ENCODE measurements at regions not wholly inside any gene's neighbourhood (a gene's known extent, or its start where the extent isn't known, plus 50 kb on each side); places are given as distances from the start of the nearest gene placed in this dataset.

DNA sequence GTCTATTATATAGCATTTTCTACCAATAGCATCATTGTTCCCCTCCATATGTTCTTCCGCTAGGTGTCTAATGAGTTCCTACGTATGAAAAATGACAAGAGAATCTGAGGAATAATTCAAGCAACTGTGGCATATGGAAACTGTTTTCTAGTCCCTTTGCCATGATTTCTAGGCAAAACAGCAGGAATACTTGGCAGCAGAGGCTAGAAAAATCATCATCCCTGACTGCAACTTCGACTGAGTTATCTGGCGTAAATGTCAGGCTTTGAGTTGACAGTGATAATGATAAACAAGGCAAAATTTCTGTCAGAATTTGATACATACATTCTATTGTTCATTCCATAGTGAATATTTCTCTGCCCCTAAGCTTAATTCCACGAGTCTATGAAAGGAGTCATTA is 572.8 kb upstream of the USP15 start:
- TF ChIP-seq, protein P1, sequence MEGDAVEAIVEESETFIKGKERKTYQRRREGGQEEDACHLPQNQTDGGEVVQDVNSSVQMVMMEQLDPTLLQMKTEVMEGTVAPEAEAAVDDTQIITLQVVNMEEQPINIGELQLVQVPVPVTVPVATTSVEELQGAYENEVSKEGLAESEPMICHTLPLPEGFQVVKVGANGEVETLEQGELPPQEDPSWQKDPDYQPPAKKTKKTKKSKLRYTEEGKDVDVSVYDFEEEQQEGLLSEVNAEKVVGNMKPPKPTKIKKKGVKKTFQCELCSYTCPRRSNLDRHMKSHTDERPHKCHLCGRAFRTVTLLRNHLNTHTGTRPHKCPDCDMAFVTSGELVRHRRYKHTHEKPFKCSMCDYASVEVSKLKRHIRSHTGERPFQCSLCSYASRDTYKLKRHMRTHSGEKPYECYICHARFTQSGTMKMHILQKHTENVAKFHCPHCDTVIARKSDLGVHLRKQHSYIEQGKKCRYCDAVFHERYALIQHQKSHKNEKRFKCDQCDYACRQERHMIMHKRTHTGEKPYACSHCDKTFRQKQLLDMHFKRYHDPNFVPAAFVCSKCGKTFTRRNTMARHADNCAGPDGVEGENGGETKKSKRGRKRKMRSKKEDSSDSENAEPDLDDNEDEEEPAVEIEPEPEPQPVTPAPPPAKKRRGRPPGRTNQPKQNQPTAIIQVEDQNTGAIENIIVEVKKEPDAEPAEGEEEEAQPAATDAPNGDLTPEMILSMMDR (optimal IDR thresholded peaks at IDR 0.05 in 1 of 3, IDR thresholded peaks at IDR 0.05 in 1 of 3, conservative IDR thresholded peaks at IDR 0.05 in 1 of 3; ENCODE audit: extremely low read depth in 1 of 3, insufficient read depth in 2 of 3, low read length in 3 of 3) = no peak
- TF ChIP-seq EZH2 (IDR thresholded peaks at IDR 0.05; ENCODE audit: low read length) = no peak
